Activated CD8-positive, alpha-beta T cell treated with anti-CD3 and anti-CD28 coated beads for 36 hours (primary cell): ENCODE measurements at regions not wholly inside any gene's neighbourhood (a gene's known extent, or its start where the extent isn't known, plus 50 kb on each side); places are given as distances from the start of the nearest gene placed in this dataset.

ENCODE experiments used
- ATAC-seq: fragments of 200-7000 bp; cut with Tn5 transposase; one replicate; pipeline ENCODE4 v1.10.0; 2021; ENCODE audit warnings: mild to moderate bottlenecking, moderate library complexity
- CTCF ChIA-PET: fragments of 350-600 bp; sonication (Branson Sonifier 250); formaldehyde crosslinking; loops from one replicate; lab custom pipeline; 2021; ENCODE audit warnings: antibody characterized with exemption; lab: Charles Lee
- POLR2A ChIA-PET: fragments of 350-600 bp; sonication (Branson Sonifier 250); formaldehyde crosslinking; loops from one replicate; lab custom pipeline; 2021; ENCODE audit warnings: antibody characterized with exemption; lab: Charles Lee
- DNase-seq: peaks from one replicate; pipeline ENCODE4 v3.0.0-alpha.2; 2020
- H3K27ac Mint-ChIP-seq: one replicate; pipeline ENCODE4 v1.8.0; 2021; ENCODE audit warnings: mild to moderate bottlenecking, mixed read lengths
- H3K27me3 Mint-ChIP-seq: one replicate; pipeline ENCODE4 v1.8.0; 2021; ENCODE audit warnings: mixed read lengths
- H3K36me3 Mint-ChIP-seq: one replicate; pipeline ENCODE4 v1.8.0; 2021; ENCODE audit warnings: low read depth, mixed read lengths
- H3K4me1 Mint-ChIP-seq: one replicate; pipeline ENCODE4 v1.8.0; 2021; ENCODE audit warnings: low read depth, mixed read lengths
- H3K4me3 Mint-ChIP-seq: one replicate; pipeline ENCODE4 v1.8.0; 2021; ENCODE audit warnings: mild to moderate bottlenecking, moderate library complexity, mixed read lengths
- H3K9me3 Mint-ChIP-seq: one replicate; pipeline ENCODE4 v1.8.0; 2021; ENCODE audit warnings: mixed read lengths
- CTCF ChIP-seq: fragments of 200-600 bp; IDR thresholded peaks from one replicate; pipeline ENCODE4 v1.8.0; 2022; ENCODE audit warnings: antibody characterized with exemption, mild to moderate bottlenecking
- intact Hi-C: fragments of 100-400 bp; cut with micrococcal nuclease; formaldehyde crosslinking; loops from one replicate; pipeline ENCODE4 v1.10.0; 2022

GRCh38 chr10:43821103-43821502 lies 172.4 kb upstream of the ZNF32 start:
- ChIA-PET CTCF (interaction anchor here (1.3 kb wide), 1 partner anchor 131 kb away, joined by 6 read pairs; no protein-coding TSS in a partner anchor), POLR2A (no interaction called here)
- no peak overlapping the region for H3K4me3 Mint-ChIP-seq
- no peaks in the 10 kb centered on the region for H3K36me3 Mint-ChIP-seq
- intact Hi-C loops, result no loop called here
- H3K27me3 Mint-ChIP-seq, result no peaks in the 10 kb centered on the region
- H3K4me1 Mint-ChIP-seq, result peaks cover 37% of the 10 kb centered on the region
- no peak for TF ChIP-seq CTCF
- H3K27ac Mint-ChIP-seq, result no peak overlapping the region
- ATAC-seq (no peak), DNase-seq (no peak)
- no peaks in the 10 kb centered on the region for H3K9me3 Mint-ChIP-seq

GRCh38 chr10:43820663-43821062 lies 172.0 kb upstream of the ZNF32 start:
- DNase-seq, result no peak
- intact Hi-C loops, result no loop called here
- Mint-ChIP-seq H3K27me3 (no peaks in the 10 kb centered on the region), H3K36me3 (no peaks in the 10 kb centered on the region), H3K9me3 (no peaks in the 10 kb centered on the region), H3K27ac (no peak overlapping the region), H3K4me1 (peaks cover 41% of the 10 kb centered on the region), H3K4me3 (no peak overlapping the region)
- CTCF ChIA-PET, result interaction anchor here (1.3 kb wide), 1 partner anchor 131 kb away, joined by 6 read pairs; no protein-coding TSS in a partner anchor
- ATAC-seq, result no peak
- TF ChIP-seq CTCF, result no peak
- POLR2A ChIA-PET, result no interaction called here

GRCh38 chr10:43819464-43820230 lies 171.0 kb upstream of the ZNF32 start:
- DNase-seq, result no peak
- no peak for TF ChIP-seq CTCF
- ATAC-seq, result no peak
- intact Hi-C loops, result loop anchor here (5.0 kb wide), 1 partner anchor 37 kb away; no protein-coding TSS in a partner anchor
- H3K27me3 Mint-ChIP-seq, result no peaks in the 10 kb centered on the region
- H3K36me3 Mint-ChIP-seq, result no peaks in the 10 kb centered on the region
- H3K4me1 Mint-ChIP-seq, result peaks cover 50% of the 10 kb centered on the region
- H3K4me3 Mint-ChIP-seq, result no peak overlapping the region
- ChIA-PET POLR2A (no interaction called here), CTCF (interaction anchor here (1.3 kb wide), 1 partner anchor 130 kb away, joined by 6 read pairs; no protein-coding TSS in a partner anchor)
- H3K9me3 Mint-ChIP-seq, result no peaks in the 10 kb centered on the region
- no peak overlapping the region for H3K27ac Mint-ChIP-seq

DNA sequence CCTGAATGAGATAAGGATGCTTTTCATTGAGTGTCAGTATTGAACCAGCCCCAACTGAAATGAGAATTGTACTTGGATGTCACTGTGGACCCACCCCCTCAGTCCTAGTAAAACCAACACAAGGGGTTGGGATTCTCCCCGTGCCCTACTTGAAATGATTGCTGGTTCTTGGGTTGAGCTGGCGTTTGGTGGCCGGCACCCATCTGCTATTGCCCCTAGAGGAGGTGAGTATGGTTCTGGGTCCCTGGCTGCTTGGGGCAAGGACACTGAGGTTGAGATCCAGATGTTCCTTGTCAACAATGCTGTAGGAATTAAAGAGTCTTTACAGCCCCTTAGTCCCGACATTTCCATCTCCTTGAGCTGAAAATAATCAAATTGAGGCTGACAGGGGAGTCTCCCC lies 170.0 kb upstream of the ZNF32 start:
- Mint-ChIP-seq H3K27ac (no peak overlapping the region), H3K4me1 (peaks cover 51% of the 10 kb centered on the region), H3K4me3 (no peak overlapping the region), H3K27me3 (no peaks in the 10 kb centered on the region), H3K36me3 (no peaks in the 10 kb centered on the region), H3K9me3 (no peaks in the 10 kb centered on the region)
- DNase-seq, result no peak
- ChIA-PET CTCF (no interaction called here), POLR2A (interaction anchor here (0.5 kb wide), 1 partner anchor 369 kb away, joined by 3 read pairs; no protein-coding TSS in a partner anchor)
- intact Hi-C loops, result loop anchor here (5.0 kb wide), 1 partner anchor 36 kb away; no protein-coding TSS in a partner anchor
- TF ChIP-seq CTCF, result no peak
- ATAC-seq, result no peak

DNA sequence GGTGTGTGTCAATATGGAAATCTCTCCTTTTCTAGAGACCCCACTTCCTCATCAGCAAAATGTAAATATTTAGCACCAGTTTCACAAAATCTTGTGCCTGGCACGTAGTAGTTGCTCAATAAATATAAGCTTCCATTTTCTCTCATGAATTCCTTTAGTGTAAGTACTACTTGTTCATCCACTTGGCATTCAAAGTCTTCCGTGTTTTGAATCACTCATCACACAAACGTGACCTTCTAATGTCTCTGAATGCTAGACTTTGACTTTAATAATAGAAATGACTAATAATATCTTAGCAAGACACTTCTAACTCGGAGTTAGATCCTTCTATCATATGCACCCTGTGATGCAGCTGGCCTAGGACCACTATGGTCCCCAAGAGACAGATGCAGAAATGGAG lies 168.7 kb upstream of the ZNF32 start:
- H3K27ac Mint-ChIP-seq, result no peak overlapping the region
- no peak for TF ChIP-seq CTCF
- no peaks in the 10 kb centered on the region for H3K9me3 Mint-ChIP-seq
- no peak overlapping the region for H3K4me3 Mint-ChIP-seq
- ATAC-seq, result no peak
- no peaks in the 10 kb centered on the region for H3K36me3 Mint-ChIP-seq
- POLR2A ChIA-PET, result no interaction called here
- no peak for DNase-seq
- H3K4me1 Mint-ChIP-seq, result peaks cover 43% of the 10 kb centered on the region
- intact Hi-C loops, result loop anchor here (5.0 kb wide), 1 partner anchor 35 kb away; no protein-coding TSS in a partner anchor
- no peaks in the 10 kb centered on the region for H3K27me3 Mint-ChIP-seq
- CTCF ChIA-PET, result interaction anchor here (0.7 kb wide), 1 partner anchor 128 kb away, joined by 4 read pairs; no protein-coding TSS in a partner anchor
